ENCODE measurements at regions not wholly inside any gene's neighbourhood (a gene's known extent, or its start where the extent isn't known, plus 50 kb on each side); places are given as distances from the start of the nearest gene placed in this dataset.

- peak in 1 of 3 donors; percentile 11 for DNase-seq
These were observed 91.5 kb upstream of the TMEFF2 start for GRCh38 chr2:192286093-192286701.

- DNase-seq, result no peak
These were observed 88.7 kb upstream of the TMEFF2 start for GRCh38 chr2:192283450-192283849.

- no peak for DNase-seq
These were observed 84.0 kb upstream of the TMEFF2 start for GRCh38 chr2:192278701-192279100.

- DNase-seq, result no peak
These were observed 82.9 kb upstream of the TMEFF2 start for GRCh38 chr2:192277494-192278109.

- DNase-seq, result no peak
These were observed 80.9 kb upstream of the TMEFF2 start for GRCh38 chr2:192275632-192276031.

- peak; percentile 30 to 65 (median 64) for DNase-seq
These were observed 72.8 kb upstream of the TMEFF2 start for GRCh38 chr2:192267484-192267883.

GRCh38 chr2:192265751-192266150 lies 71.0 kb upstream of the TMEFF2 start:
- peak in 1 of 3 donors; percentile 22 for DNase-seq

GRCh38 chr2:192254444-192254843 lies 59.7 kb upstream of the TMEFF2 start:
- peak in 1 of 3 donors; percentile 28 for DNase-seq

GRCh38 chr2:192253692-192254091 lies 59.0 kb upstream of the TMEFF2 start:
- DNase-seq, result no peak

GRCh38 chr2:192250961-192251360 lies 56.2 kb upstream of the TMEFF2 start:
- no peak for DNase-seq

GRCh38 chr2:192247456-192247855 lies 52.7 kb upstream of the TMEFF2 start:
- DNase-seq, result no peak

GRCh38 chr2:192246297-192246696 lies 51.6 kb upstream of the TMEFF2 start:
- DNase-seq, result no peak

- DNase-seq, result no peak
These were observed 50.6 kb upstream of the TMEFF2 start for GRCh38 chr2:192245329-192245728.
